Cardiac fibroblast (primary cell): ENCODE measurements at regions not wholly inside any gene's neighbourhood (a gene's known extent, or its start where the extent isn't known, plus 50 kb on each side); places are given as distances from the start of the nearest gene placed in this dataset.

ENCODE experiments used
- DNase-seq, 2 donors: peaks; one replicate each; pipeline versions ENCODE4 v3.0.0 to v3.0.0-alpha.2; 2010; ENCODE audit warnings: low read depth in 2 of 2
- H3K4me3 ChIP-seq, 2 donors: replicated peaks in 1 of 2; 1 replicate in 1 of 2; 2 replicates in 1 of 2; pipeline ENCODE4 v1.5.1; 2011; ENCODE audit warnings: low read depth in 2 of 2, low read length in 2 of 2, mild to moderate bottlenecking in 2 of 2, moderate library complexity in 1 of 2
- CTCF ChIP-seq: IDR thresholded peaks from one replicate; pipeline ENCODE4 v1.5.1; 2011; ENCODE audit warnings: low read depth, mild to moderate bottlenecking, low read length, inconsistent platforms

DNA sequence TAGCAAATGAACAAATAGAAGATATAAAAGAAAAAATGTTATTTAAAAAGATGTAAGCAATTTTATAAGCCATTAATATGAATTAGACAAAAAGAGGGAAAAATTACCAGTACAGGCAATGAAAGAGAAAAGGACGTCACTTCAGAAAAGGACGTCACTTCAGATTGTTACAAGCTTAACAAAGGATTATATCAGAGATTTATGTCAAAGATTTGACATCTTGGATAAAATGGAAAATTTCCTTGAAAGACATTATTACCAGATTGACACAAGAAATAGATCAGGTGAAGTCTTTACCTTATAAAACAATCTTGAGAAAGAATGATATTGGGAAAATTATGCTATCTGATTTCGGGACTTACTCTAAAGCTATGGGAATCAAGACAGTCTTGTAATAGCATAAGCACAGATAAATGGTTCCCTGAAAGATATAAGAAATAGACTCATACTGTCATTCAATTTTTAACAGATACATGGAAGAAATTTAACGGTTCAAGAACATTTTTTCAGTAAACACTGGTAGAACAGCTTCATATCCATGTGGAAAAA is 625.4 kb upstream of the EDIL3 start:
- H3K4me3 ChIP-seq = no peak overlapping the region
- DNase-seq = no peak
- no peak for TF ChIP-seq CTCF

DNA sequence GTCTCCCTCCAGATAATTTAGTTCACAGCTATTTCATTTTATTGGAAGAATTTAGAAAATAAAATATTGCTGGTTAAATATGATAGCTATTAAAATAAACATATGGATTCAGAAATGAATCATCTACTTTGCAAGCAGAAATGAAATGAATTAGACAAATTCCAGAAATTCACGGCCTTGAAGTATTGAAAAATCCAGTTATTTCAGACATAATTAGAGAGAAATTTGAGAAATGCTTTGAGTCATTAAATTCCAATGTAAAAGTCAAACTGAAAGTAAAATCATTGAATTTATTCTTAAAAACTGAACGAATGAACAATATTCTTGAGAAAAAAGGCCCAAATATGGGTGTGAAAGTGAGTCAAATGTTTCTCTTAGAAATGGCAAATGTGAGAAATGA is 632.6 kb upstream of the EDIL3 start:
- no peak for DNase-seq
- no peak overlapping the region for H3K4me3 ChIP-seq
- no peak for TF ChIP-seq CTCF

- H3K4me3 ChIP-seq = no peak overlapping the region
- DNase-seq = no peak
- TF ChIP-seq CTCF = no peak
Measured at GRCh38 chr5:85030316-85031084, 645.8 kb upstream of the EDIL3 start.

DNA sequence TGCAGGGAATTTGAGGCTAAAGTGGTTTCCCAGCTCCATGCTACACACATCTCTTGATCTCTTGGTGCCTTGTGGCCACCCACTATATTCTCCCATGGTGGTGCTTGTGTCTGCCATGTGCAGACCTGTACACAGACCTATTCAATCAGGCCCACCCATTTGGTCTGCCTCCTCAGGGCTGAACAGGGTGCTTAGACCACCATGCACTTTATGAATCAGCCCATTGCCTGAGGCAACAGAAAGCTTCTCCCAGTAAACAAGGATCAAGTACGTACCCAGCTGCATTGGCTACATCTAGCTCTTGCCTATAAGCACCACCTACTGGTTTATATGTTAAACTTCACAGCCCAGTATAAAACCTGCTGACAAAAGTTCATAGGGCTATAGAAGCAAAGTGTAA is 664.3 kb upstream of the EDIL3 start:
- DNase-seq = peak; percentile 66 to 68
- no peak overlapping the region for H3K4me3 ChIP-seq
- TF ChIP-seq CTCF = peak; percentile 43

DNA sequence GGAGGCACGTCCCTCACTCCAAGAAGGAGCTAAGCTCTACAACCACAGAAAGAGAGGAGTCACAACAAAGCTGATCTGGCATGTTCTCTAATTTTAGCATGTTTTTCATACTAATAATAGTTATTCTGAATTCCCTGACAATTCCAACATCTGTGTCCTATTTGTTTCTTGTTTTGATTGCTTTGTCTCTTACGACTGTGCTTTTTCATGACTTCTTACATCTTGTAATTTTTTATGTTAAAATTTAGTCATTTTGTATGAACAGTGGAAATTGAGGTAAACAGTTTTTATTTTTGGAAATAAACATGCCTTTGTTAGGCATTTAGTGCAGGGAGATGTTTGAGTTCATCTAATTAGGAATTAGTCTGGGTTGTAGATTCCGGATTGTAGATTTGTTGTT is 668.1 kb upstream of the EDIL3 start:
- DNase-seq = no peak
- no peak for TF ChIP-seq CTCF
- H3K4me3 ChIP-seq = no peak overlapping the region

DNA sequence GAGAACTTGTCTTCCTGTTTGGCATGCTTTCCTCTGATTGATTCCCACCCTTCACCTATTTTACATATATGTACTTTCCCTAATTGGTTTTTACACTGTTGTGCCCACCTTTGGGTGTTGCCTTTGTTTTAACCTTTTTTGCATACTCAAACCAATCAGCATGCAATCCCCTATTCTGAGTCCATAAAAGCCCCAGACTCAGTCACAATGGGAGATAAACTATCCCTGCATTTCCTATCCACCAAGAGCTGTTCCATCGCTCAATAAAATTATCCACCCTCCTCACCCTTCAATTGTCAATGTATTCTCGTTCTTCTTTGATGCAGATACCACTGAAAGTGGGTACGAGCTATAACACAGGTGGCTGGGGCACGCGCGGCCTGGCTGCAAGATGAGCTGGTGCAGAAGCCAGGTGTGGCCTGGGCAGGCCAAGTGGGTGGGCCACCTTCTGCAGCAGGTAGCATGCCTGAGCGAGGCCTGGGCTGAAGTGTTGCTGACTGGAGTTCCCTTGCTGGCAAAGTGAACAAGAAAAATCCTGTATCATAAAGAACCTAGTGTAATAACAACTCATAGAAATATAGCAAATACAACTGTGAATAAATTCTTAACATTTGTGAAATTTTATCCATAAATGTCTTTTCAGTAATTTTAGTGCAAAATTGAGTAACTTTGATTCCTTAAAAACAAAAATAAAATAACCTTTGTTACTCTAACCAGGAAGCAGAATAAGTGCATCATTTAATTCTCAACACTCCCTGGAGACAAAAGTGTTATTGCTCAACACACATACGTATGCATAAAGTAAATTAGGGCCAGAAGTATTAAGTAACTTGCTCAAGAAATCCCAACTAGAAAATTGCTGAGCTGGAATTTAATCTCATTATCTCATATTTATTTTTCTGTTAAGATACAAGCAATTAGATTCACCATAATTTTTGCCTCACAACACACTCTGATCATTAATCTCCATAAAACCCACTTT is 685.3 kb upstream of the EDIL3 start:
- DNase-seq = peak in 1 of 2 donors; percentile 3
- H3K4me3 ChIP-seq = no peak overlapping the region
- TF ChIP-seq CTCF = no peak
